ENCODE measurements at regions not wholly inside any gene's neighbourhood (a gene's known extent, or its start where the extent isn't known, plus 50 kb on each side); places are given as distances from the start of the nearest gene placed in this dataset.

DNA sequence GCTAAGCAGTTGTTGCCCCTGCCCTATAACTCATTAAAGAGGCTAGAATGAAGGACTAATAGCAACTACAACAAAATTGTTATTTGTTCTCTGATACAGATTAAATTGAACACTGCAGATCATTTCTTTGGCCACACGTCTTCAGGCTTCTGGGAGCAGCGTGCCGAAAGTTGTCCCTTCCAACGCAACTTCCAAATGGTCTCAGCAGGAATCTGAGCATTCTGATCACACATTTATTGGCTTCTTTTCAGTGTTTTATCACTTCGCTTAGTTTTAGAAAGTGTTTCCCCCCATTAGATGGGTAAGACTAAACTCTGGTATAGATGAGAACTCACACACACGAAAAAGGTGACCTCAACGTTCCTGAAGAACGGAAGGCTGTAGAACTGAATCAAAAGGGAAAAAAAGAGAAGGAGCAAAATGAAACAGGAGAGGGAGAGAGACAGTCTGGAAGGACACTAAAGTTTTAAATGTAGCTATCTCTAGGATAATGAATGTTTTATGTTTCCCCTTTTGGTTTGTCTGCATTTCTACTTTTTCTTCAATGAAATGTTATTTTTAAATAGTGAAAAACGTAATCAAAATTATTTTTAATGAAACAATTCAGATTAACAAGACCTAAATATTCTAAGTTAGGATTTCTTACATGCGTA lies 336.5 kb downstream of the RRAGC start:
- no peak for TF ChIP-seq ARID2 (IDR thresholded peaks at IDR 0.05)
- TF ChIP-seq ILF3 (IDR thresholded peaks at IDR 0.05; ENCODE audit: borderline replicate concordance) = no peak

Data from K562 (cell line).